GM12892 (cell line): ENCODE measurements at regions not wholly inside any gene's neighbourhood (a gene's known extent, or its start where the extent isn't known, plus 50 kb on each side); places are given as distances from the start of the nearest gene placed in this dataset.

Experiments
- POLR2A ChIP-seq: IDR thresholded peaks from 2 replicates; pipeline ENCODE4 v1.6.1; 2011; ENCODE audit warnings: low read depth, low read length, control low read depth
- POLR2AphosphoS5 ChIP-seq: IDR thresholded peaks from 2 replicates; pipeline ENCODE4 v1.6.1; 2011; ENCODE audit warnings: low read depth, low read length, control low read depth
- TAF1 ChIP-seq: IDR thresholded peaks from 2 replicates; pipeline ENCODE4 v1.6.1; 2011; ENCODE audit warnings: low read depth, mild to moderate bottlenecking, control low read depth, low read length, borderline replicate concordance

GRCh38 chr17:45641541-45641940 lies 142.6 kb upstream of the CRHR1 start:
- TF ChIP-seq POLR2AphosphoS5: no peak; the same call in 1 of the 2 replicates
- TF ChIP-seq POLR2A: no peak
- TF ChIP-seq TAF1: no peak
